ENCODE measurements at regions not wholly inside any gene's neighbourhood (a gene's known extent, or its start where the extent isn't known, plus 50 kb on each side); places are given as distances from the start of the nearest gene placed in this dataset.
A peak's percentile ranks its signal among the peaks of the same experiment; 100 is the strongest.

DNA sequence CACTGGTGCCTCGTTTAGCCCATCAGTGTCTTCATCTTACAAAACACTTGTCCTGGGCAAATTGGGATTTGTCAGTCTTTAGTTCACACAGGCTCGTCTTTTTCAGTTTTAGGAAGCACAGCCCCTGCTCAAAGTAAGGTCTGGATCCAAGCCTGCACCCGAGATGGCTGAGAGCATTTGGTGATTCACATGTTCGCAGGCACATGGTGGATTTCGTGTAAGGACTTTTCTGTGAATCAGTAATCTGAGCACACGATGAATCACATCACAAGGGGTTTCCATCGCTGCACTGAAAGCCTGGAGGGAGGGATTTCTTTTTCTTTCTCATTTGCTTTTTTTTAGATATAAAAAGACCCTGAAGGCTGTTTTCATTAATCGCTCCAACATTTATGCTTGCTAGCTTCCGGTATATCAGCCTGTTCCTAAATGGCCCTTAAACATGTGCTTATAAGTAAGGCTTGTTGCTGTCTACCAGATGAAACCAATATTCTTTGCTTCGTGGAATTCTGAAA is 435.6 kb upstream of the ATP10A start:
- DNase-seq (no peak), ATAC-seq (no peak)
- intact Hi-C loops (cut with DNase I) = no loop called here
- H3K4me1 ChIP-seq = no peaks in the 10 kb centered on the region
- WGBS (ENCODE audit: insufficient coverage, low coverage, low lambda C conversion rate, missing lambda C conversion rate) = 51% methylated on average over 10 of the region's 10 CpGs
- H3K9me3 ChIP-seq = no peaks in the 10 kb centered on the region
- H3K4me3 ChIP-seq = no peak overlapping the region
- no peak overlapping the region for H3K27ac ChIP-seq
- H3K27me3 ChIP-seq = no peaks in the 10 kb centered on the region
- no peaks in the 10 kb centered on the region for H3K36me3 ChIP-seq
- TF ChIP-seq CTCF (IDR thresholded peaks at IDR 0.05) = no peak
- no peak for TF ChIP-seq POLR2A (IDR thresholded peaks at IDR 0.05)

DNA sequence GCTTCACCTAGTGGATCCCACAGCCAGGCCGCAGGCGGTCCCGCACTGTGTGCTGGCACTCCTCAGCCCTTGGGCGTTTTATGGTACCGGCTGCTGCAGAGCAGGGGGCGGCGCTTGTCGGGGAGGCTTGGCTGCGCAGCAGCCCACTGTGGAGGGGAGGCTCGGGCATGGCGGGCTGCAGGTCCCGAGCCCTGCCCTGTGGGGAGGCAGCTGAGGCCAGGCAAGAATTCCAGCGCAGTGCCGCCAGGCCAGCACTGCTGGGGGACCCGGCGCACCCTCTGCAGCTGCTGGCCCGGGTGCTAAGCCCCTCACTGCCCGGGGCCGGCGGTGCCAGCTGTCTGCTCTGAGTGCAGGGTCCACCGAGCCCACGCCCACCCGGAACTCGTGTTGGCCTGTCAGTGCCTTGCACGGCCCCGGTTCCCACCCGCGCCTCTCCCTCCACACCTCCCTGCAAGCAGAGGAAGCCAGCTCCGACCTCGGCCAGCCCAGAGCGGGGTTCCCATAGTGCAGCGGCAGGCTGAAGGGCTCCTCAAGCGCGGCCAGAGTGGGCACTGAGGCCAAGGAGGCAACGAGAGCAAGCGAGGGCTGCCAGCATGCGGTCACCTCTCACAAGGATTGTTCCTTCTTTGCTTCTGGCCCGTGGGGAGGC is 435.0 kb upstream of the ATP10A start:
- Histone ChIP-seq H3K9me3 (no peaks in the 10 kb centered on the region), H3K27me3 (no peaks in the 10 kb centered on the region), H3K36me3 (no peaks in the 10 kb centered on the region), H3K4me3 (no peak overlapping the region), H3K27ac (no peak overlapping the region), H3K4me1 (no peaks in the 10 kb centered on the region)
- ATAC-seq = peak in 1 of 4 donors; percentile 24
- WGBS (ENCODE audit: insufficient coverage, low coverage, low lambda C conversion rate, missing lambda C conversion rate) = 77% methylated on average over 4 of the region's 38 CpGs
- intact Hi-C loops (cut with DNase I) = no loop called here
- no peak for DNase-seq
- no peak for TF ChIP-seq CTCF (IDR thresholded peaks at IDR 0.05)
- TF ChIP-seq POLR2A (IDR thresholded peaks at IDR 0.05) = no peak

- no peaks in the 10 kb centered on the region for H3K4me1 ChIP-seq
- ATAC-seq (no peak), DNase-seq (no peak)
- H3K27me3 ChIP-seq = no peaks in the 10 kb centered on the region
- intact Hi-C loops (cut with DNase I) = no loop called here
- no peaks in the 10 kb centered on the region for H3K9me3 ChIP-seq
- WGBS (ENCODE audit: insufficient coverage, low coverage, low lambda C conversion rate, missing lambda C conversion rate) = 41% methylated on average over 4 of the region's 4 CpGs
- H3K4me3 ChIP-seq = no peak overlapping the region
- TF ChIP-seq POLR2A (IDR thresholded peaks at IDR 0.05) (no peak), CTCF (IDR thresholded peaks at IDR 0.05) (no peak)
- H3K27ac ChIP-seq = no peak overlapping the region
- H3K36me3 ChIP-seq = no peaks in the 10 kb centered on the region
Measured at GRCh38 chr15:26295336-26296085, 432.4 kb upstream of the ATP10A start.

DNA sequence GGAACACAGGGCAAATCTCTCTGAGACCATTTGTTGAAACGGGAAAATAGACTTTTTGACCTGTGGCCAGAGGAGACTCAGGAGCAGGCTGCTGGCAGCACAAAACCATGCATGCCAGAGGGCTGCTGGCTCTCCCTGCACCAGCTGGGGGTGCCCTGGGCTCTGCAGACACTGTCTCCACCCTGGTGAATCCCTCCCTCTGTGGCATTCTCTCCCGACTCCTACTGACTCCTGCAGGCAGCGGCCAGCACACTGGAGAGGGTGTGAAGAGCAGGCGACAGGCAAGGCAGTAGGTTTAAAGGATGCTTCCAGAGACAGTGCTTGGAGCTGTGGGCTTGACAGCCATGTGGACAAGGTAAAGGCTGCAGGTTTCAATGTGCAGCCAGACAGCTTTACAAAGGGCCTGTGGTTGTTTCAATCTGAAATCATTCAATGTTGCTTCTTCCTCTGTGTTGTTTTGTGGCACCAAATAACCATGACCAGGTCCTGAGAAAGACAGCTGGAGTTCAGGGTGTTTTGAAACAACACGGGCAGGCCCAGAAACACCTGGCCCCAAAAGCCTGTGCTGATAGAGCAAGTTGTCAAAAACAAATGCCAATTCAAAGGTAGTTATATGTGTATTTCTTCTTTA is 431.0 kb upstream of the ATP10A start:
- ATAC-seq = no peak

More for the DNA sequence above, 431.0 kb upstream of the ATP10A start:
- no peak for TF ChIP-seq CTCF (IDR thresholded peaks at IDR 0.05)
- no peak for TF ChIP-seq POLR2A (IDR thresholded peaks at IDR 0.05)
- WGBS (ENCODE audit: insufficient coverage, low coverage, low lambda C conversion rate, missing lambda C conversion rate) = 34% methylated on average over 3 of the region's 5 CpGs
- H3K4me1 ChIP-seq = no peaks in the 10 kb centered on the region
- no peaks in the 10 kb centered on the region for H3K9me3 ChIP-seq
- no peak overlapping the region for H3K4me3 ChIP-seq
- H3K27me3 ChIP-seq = no peaks in the 10 kb centered on the region
- no peaks in the 10 kb centered on the region for H3K36me3 ChIP-seq
- H3K27ac ChIP-seq = no peak overlapping the region
- intact Hi-C loops (cut with DNase I) = no loop called here
- no peak for DNase-seq
